Keratinocyte (primary cell): ENCODE measurements at regions not wholly inside any gene's neighbourhood (a gene's known extent, or its start where the extent isn't known, plus 50 kb on each side); places are given as distances from the start of the nearest gene placed in this dataset.

Experiments
- EZH2 ChIP-seq: IDR thresholded peaks from one replicate; pipeline ENCODE4 v1.6.1; 2012; ENCODE audit warnings: inconsistent platforms, mild to moderate bottlenecking, low read length, moderate library complexity
- TF ChIP-seq, protein P1 (sequence below), 3 experiments: IDR thresholded peaks in 1 of 3; conservative IDR thresholded peaks in 1 of 3; optimal IDR thresholded peaks in 1 of 3; 2 replicates in 2 of 3; 3 replicates in 1 of 3; pipeline versions ENCODE3 to v1.5.1; 2011; ENCODE audit warnings: low read length in 3 of 3, mild to moderate bottlenecking in 3 of 3, moderate library complexity in 2 of 3, control low read depth in 1 of 3, inconsistent platforms in 1 of 3; ENCODE audit not compliant: insufficient read depth in 2 of 3; ENCODE audit errors: extremely low read depth in 1 of 3

DNA sequence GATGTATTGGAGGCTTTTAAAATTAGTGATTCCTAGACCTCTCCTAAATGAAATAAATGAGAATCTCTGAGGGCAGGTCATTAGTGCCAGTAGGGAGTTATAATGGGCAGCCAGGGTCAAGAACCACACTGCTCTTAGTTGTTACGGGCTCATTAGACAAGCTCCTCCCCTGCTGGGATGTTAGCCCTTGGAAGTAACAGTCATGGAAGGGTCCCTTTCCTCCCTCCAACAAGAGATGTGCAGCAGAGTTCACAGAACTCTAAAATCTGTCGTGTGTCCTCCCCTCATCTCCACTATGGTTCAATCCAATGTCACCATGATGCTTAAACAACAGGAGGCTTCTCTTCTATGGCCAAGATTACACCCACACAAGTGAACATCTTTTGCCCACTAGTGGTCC is 419.5 kb downstream of the INSC start:
- no peak for TF ChIP-seq EZH2
- TF ChIP-seq, protein P1, sequence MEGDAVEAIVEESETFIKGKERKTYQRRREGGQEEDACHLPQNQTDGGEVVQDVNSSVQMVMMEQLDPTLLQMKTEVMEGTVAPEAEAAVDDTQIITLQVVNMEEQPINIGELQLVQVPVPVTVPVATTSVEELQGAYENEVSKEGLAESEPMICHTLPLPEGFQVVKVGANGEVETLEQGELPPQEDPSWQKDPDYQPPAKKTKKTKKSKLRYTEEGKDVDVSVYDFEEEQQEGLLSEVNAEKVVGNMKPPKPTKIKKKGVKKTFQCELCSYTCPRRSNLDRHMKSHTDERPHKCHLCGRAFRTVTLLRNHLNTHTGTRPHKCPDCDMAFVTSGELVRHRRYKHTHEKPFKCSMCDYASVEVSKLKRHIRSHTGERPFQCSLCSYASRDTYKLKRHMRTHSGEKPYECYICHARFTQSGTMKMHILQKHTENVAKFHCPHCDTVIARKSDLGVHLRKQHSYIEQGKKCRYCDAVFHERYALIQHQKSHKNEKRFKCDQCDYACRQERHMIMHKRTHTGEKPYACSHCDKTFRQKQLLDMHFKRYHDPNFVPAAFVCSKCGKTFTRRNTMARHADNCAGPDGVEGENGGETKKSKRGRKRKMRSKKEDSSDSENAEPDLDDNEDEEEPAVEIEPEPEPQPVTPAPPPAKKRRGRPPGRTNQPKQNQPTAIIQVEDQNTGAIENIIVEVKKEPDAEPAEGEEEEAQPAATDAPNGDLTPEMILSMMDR (optimal IDR thresholded peaks at IDR 0.05 in 1 of 3, IDR thresholded peaks at IDR 0.05 in 1 of 3, conservative IDR thresholded peaks at IDR 0.05 in 1 of 3; ENCODE audit: extremely low read depth in 1 of 3, insufficient read depth in 2 of 3, low read length in 3 of 3), result no peak
